C1 segment of cervical spinal cord (tissue), 14 donors: ENCODE measurements at regions not wholly inside any gene's neighbourhood (a gene's known extent, or its start where the extent isn't known, plus 50 kb on each side); places are given as distances from the start of the nearest gene placed in this dataset.

ENCODE experiments used
- DNase-seq, 14 donors: peaks; one replicate each; lab custom pipeline; 2025; lab: John Stamatoyannopoulos, UW

DNA sequence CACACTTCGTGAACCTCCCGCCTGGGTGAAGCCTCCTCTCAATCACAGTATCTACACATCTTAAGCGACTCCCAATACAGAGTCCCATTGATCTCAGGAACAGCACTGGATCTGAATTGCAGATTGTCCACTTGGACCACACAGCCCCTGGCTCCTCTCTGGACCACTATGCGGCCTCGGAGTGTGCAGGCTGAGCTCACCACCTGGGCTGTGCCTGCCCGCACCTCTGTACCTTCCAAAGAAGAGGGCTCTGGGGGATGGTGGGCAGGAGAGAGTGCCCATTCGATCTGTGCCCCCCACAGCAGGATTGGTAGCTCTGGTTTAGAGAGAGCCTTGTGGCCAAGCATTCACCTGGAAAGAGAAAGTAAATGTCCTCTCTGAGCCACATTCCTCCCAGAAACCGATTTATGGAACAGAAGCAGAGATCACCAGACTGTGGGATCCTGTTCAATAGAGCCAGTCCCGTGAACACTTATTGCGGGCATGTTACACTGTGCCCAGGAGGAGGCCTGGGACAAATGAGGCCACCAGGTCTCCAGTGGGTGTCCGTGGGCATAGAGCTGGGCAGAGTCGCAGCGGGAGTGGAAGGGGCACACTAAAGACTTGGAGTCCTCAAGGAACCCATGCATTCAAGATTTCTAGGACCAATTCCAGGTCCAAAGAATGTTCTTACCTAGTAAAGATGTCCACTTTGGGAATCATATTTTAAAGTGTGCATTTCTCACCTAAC is 141.6 kb upstream of the SOX1 start:
- no peak for DNase-seq

DNA sequence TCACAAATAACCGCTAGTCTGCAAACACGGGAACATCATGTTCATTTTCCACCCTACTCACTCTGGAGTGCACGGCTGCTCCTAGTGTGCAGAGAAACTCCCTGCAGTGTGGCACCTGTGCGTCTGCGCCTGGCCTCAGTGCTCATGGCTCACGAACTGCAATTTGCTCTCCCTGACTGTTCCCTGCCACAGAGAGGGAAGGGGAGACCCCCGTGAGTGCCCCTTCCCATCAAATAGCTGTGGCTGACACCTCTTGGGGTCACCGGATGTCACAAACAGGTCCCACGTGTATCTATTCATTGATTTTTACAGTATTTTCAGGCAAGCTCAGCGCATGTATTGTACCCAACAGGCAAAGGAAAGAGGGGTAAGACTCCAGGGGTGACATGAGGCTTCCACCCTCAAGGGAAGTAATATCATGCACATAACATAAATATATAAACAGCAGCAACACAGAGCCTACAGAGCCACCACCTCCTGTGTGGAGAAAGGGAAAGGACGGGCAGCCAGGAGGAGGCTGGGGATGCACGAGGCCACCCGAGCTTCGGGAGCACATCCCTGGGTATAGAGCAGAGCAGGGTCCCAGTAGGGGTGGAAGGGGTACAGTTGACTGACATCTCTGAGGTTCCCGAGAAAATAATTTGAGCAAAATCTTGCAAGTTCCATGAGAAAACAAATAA is 140.3 kb upstream of the SOX1 start:
- DNase-seq = no peak

DNA sequence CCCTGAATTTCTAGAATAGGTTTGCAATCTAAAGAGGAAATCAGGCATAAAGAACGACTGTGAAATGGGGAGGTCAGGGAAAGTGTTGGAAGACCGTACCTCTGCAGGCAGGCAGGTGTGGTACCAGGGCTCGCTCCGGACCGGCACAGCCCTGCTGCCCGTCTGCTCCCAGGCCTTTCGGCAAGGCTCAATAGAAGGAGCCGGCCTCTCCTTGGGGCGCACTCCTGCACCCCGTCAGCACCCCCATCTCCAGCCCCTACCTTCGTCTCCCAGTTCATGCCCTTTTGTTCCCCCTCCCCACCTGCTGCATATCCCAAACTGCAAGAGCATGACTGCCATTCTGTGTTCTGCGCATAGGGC is 139.8 kb upstream of the SOX1 start:
- DNase-seq = no peak

DNA sequence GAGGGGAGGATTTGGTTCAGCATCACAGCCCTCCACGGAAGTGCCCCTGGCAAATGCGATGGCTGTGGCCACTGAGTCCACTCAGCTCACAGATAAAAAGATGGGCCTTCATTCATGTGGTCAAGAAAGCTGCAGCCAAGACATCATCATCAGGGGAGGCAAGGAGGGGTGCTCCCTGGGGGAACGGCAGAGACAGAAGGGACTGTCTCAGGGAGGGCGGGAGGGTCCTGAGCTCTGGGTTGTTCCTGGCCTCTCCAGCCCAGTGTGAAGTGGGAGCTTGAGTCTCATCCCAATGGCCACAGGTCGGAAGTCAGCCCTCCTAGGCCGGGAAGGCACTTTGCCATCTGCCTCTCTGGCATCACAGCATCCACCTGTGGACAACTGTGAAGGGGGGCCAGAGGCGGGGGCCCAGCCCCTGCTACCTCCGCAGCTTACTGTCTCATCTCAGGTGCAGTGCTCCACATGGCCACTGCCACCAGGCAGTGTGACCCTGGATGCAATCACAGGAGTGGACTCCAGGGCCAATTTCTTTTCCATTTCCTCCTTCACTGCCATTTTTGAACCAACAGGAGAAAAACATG is 137.8 kb upstream of the SOX1 start:
- DNase-seq = no peak

DNA sequence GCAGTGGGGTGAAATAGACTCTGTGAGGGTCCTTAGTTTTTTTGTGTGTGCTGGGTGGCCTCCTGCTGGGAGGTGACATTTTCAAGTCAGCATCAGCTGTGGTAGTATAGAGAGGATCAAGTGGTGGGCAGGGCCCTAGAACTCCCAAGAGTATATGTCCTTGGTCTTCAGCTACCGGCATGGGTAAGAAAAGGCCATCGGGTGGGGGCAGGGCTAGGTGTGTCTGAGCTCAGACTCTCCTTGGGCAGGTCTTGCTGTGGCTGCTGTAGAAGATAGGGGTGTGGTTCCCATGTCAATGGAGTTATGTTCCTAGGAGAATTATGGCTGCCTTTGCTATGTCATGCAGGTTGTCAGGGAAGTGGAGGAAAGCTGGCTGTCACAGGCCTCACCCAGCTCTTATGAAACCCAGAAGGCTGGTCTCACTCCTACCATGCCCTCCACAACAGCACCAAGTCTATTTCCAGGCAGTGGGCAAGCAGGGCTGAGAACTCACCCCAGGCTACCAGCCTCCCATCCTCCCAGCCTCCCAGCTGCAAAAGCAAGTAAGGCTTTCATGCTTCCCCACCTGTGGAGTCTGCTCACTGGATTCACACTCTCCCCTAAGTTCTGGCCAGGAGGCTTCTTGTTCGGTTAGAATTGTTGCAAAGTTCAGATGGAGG is 130.6 kb upstream of the SOX1 start:
- no peak for DNase-seq

DNA sequence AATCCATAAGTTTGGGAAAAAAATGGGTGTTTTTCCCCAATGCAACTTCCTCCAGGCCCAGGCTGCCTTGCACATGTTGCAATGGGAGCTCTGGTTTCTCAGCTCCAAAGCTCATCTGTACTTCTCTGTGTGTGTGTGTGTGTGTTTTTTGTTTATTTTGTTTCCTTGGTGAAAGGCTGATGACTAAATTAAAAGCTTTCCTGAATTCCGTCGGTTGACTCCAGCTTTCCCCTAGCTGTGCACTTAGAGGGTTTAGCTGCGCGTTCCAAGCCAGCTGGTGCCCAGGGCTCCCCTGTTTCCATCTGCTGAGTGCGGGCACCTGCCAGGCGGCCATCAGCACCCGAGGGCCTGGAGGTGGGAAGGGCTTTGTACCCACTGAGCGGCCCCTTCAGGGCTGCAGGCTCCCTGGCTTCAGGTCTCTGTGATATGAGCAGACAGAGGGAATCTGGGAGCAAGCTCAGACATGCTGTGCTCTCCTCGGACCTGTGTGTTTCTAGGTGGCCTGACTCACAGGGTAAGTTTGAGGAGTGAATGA is 129.1 kb upstream of the SOX1 start:
- DNase-seq = no peak

DNA sequence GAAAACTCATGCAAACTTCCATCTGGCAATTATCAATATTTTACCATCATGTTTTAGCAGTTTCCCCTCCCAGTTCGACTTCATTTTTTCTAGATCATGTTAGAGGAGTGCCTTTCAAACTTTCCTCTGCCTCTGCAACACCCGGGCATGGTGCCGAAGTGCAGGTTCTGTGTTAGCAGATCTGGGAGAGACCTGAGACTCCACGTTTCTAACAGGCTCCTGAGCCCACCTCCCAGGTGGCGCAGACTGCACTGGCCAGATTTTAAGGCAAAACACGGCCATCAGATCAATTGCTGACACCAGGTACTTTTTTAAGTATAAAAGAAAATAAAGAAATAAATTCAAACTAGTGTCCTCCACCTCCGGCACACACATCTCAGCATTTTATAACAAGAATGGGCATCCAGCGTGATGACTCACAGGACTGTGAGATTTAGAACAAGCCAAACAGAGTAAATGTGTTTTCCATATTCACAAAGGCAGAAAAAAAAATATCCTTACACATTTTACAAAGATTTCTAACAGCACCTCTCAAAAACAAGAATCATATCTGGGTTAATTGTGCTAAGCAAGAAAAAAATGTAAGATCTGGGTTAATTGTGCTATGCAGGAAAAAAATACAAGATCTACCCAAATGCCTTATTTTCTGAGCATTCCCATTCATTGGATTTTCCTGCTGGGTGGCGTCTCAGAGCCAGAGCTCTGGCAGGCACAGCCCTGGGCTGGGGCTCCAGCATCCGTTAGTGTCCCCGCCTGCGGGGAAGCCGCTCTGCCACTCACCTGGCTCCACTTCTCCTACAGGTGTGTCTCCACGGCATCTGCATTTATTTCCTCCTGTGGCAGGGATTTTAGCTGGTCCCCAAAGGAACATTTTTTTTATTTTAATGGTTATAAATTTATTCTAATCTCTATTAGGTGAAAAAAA is 127.9 kb upstream of the SOX1 start:
- DNase-seq = no peak

DNA sequence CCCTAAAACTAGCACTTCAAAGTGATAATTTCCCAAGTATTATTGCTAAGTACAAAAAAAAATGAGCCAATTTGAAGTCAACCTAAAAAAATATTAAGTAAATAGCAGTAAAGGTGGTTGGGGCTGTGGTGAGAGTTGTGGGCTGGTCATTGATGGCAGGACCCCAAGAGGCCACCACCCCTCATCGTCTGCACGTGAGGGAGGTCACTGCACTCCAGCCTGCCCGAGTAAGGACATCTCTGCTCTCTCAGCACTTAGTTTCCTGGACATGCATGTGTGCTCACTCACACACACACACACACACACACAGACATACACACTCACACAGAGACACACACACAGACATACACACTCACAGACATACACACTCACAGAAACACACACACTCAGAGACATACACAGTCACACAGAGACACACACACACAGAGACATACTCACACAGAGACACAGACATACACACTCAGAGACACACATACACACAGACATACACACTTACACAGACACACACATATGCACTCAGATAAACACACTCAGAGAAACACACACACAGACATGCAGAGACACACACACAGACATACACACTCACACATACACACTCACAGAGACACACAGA is 127.2 kb upstream of the SOX1 start:
- no peak for DNase-seq

DNA sequence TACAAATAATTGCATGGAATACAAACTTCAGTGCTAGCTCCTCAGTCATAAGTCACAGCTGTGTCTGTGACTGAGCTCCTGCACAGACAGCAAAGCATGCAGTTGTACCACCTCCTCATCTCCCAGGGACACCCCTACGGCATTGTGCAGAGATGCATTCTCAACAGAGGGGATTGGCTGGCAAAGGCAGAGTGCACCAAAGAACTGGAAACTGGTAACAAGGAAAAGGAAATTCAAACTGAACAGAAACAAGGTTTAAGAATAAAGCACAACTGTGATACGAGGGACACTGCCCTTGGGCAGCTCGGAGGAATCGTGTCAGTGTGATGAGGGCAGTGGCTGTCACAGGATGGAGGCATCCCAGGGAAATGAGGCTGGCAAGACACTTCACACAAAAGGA is 126.1 kb upstream of the SOX1 start:
- DNase-seq = no peak

DNA sequence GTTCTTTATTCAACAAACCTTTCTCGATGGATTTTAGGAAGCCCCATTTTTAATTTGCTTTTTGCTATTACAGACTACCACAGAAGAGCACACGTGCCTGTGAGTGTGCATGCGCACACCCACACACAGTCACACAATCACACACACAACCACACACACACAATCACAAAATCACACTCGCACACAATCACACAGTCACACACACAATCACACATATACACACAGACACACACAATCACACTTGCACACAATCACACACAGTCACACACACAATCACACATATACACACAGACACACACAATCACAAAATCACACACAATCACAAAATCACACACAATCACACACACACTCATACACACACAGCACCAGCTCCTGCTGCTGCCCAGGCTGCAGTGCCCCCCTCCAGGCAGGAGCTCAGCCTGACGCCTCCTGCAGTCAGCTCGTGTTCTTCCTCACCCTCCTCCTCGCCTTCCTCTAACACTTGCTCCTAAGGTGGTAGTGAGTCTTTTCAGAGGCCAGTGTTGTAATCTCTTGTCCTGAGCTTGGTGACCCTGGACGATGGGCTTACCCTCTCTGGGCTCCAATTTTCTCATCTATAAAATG is 125.0 kb upstream of the SOX1 start:
- no peak for DNase-seq

DNA sequence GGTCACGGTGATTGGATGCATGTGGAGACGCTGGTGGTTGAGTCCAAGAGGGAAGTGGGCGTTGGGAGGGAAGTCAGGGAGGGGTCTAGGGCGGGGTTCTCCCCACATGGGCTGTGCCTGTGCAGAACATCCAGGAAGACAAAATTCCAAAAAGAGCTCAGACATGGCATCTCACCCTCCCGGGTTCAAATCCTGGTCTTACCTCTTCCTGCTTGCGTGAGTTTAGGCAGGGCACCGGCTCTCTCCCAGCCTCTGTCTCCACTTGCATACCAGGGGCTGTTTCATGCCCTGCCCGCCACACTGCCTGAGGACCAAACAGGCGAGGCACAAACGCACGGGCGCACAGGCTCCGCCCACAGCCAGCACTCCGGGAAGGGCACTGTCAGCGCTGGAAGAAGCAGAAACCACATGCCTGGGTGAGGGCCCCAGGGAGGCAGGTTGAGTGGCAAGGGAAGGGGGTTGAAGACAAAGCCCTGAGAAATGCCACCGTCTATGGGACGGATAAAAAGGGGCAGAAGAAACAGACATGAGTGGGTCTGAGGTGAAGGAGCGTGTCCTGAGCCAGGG is 123.6 kb upstream of the SOX1 start:
- no peak for DNase-seq

DNA sequence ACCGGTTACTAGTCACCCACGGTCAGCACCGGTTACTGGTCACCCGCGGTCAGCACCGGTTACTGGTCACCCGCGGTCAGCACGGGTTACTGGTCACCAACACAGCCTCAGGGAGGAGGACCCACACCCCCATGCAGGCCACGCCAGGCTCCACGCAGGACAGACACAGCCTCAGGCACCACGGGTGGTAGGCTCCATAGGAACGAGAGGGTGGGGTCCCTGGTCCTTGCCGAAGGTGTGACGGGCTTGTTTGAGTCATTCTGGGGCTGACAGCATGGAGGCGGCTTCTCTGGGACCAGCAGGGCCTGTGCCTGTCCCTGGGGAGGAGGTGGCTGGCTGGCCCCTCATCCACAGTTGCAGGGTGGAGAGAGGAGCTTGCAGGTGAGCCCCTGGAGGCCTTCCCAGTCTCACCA is 122.8 kb upstream of the SOX1 start:
- no peak for DNase-seq

DNA sequence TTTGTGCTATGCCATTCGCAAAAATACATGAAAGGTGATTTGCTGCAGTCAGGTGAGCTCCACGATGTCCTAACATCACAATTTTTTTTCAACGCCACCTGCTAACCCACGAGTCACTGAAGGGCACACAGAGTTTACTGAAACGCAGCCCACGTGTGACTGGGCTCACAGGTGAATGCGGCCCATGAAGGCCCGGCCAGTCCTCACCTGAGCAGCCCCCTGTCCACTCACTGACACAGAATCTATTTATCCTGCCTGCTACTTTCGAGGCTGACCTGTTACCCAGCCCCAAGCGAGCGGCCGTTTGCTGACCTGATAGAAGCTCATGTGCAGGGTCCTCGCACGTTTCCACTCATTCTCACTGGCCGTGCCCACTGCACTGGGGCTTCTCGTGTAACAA is 121.9 kb upstream of the SOX1 start:
- DNase-seq = no peak

DNA sequence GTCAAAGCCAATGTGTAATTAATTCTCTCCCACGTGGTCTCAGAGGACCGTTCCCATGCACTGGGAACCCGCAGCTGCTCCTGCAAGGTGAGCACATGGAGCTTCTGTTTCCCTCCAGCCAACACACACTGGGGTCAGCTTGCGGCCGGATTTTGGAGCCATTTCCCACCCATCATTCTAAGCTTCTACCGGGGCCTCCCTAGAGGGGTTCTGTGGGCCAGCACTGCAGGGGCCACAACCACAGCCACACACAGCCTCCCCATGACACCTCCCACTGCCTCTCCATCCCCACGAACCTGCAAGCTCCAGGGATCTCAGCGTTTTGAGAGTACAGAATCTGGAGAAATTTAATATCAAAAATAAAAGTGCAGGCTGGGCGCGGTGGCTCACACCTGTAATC is 120.7 kb upstream of the SOX1 start:
- DNase-seq = no peak

DNA sequence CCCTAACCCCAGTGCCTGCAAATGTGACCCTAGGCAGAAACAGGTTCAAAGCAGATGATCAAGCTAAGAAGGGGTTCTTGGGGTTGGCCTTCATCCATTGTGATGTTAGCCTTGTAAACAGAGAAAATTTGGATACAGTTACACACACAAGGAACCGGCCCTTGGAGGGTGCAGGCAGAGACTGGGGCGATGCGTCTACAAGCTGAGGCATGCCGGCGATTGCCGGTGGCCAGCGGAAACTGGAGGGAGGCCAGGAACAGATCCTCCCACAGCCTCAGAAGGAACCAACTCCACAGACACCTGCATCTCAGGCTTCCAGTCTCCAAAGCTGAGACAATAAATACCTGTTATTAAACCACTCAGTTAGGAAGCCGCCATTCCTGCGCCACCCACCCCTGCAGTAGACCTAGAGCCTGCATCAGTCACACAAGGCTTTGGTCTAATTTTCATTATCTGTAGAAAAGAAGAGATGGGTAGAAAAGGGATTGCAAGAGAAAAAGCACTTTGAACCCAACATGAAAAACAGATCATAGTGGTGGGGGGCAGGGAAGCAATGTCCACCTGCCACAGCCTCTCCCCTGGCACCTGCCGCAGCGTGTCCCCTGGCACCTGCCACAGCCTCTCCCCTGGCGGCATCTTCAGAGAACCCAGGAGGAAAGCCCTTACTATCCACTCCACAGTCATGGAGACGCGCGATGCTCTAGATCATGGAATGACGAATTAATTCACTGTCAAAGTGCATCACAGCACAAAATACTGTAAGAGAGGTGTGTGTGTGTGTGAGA is 119.7 kb upstream of the SOX1 start:
- no peak for DNase-seq

DNA sequence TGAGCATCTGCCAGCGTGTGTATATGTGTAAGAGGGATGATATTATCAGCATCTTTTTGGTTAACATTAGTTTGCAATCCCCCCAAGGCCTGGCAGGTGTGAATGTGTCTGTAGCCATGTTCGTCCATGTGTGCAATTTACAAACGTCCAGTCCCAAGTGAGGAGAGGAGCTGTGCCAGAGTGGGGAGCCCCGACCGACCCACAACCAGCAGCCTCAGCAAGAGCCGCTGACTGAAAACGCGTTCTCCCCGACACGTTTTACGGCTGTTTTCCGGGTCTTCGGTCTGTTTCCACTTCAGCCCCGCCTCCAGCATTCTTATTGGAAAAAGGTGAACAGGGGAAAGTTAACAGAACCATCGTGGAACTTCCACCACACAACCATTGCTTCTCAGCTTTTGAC is 119.1 kb upstream of the SOX1 start:
- DNase-seq = no peak

DNA sequence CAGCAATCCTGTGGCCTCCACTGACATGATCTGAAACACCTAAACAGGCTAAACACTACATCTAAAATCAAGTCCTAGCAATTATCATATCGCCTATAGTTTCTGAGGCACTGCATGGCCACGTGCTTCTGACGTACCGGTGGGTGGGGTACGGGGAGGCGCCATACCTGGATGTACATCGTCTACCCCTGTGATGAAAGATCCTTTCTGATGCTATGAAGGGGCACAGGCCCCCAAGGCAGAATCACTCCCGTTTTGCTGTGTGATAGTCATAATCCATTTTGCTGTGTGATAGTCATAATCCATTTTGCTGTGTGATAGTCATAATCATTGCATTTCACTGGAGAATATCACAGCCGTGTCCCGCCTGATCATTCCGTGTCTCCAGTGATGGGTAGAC is 118.7 kb upstream of the SOX1 start:
- DNase-seq = no peak

DNA sequence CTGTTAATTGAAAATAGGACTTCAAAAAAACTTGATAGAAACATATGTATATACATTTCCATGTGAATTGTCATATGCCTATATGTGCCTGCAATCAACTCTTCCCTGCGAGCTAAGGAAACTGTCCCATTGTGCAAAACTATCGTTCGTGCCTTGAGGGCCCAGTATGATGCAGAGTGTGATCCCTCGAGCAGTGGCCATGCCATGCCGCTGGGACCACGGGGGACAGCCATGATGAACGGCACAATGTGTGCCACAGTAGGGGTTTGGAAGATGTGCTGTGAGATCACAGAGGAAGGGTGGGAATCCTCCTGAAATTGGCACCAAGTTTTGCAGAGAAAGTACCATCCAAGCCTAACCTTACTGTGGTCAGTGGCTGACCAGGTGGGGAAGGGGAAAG is 118.1 kb upstream of the SOX1 start:
- DNase-seq = no peak

DNA sequence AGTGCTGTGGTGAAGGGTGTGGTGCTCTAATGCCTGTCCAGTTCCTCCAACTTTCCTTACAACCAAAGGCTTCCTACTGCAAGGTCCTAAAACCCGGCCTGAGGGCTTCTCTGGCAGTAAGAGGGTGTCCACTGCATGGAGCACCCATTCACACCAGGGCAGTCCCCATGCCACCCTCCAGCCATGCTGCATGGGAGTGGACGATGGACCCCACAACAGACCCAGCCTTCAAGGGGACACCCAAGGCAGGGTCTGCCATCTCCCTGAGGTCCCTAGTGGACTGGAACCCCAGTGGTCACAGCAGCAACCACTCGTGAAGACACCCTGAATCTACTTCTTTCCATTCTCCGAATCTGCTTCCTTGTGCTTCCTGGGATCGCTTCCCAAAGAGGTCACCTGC is 117.6 kb upstream of the SOX1 start:
- DNase-seq = no peak
